H9 (cell line): ENCODE measurements at regions not wholly inside any gene's neighbourhood (a gene's known extent, or its start where the extent isn't known, plus 50 kb on each side); places are given as distances from the start of the nearest gene placed in this dataset.

Source experiments
- DNase-seq: peaks from one replicate; pipeline ENCODE4 v3.0.0-alpha.2; 2017
- H2AFZ ChIP-seq: one replicate; pipeline ENCODE4 v1.6.1; 2013; ENCODE audit warnings: mild to moderate bottlenecking, low read length, control low read depth, moderate library complexity
- H2AK5ac ChIP-seq: 2 replicates; pipeline ENCODE4 v1.6.1; 2013; ENCODE audit warnings: low read length, control low read depth, mixed read lengths; ENCODE audit not compliant: insufficient read length
- H2BK120ac ChIP-seq: one replicate; pipeline ENCODE4 v1.6.1; 2013; ENCODE audit warnings: low read depth, mild to moderate bottlenecking, low read length, control low read depth, inconsistent platforms; ENCODE audit not compliant: poor library complexity, severe bottlenecking
- H2BK12ac ChIP-seq: 2 replicates; pipeline ENCODE4 v1.6.1; 2013; ENCODE audit warnings: low read length, control low read depth, mixed read lengths, low read depth; ENCODE audit not compliant: insufficient read length
- H2BK15ac ChIP-seq: 2 replicates; pipeline ENCODE4 v1.6.1; 2013; ENCODE audit warnings: low read depth, low read length, control low read depth
- H2BK20ac ChIP-seq: one replicate; pipeline ENCODE4 v1.6.1; 2013; ENCODE audit warnings: low read depth, mild to moderate bottlenecking, low read length, control low read depth, inconsistent platforms; ENCODE audit not compliant: poor library complexity, severe bottlenecking
- H2BK5ac ChIP-seq: 2 replicates; pipeline ENCODE4 v1.6.1; 2013; ENCODE audit warnings: low read length, control low read depth, mixed read lengths; ENCODE audit not compliant: insufficient read length
- H3K14ac ChIP-seq: 2 replicates; pipeline ENCODE4 v1.6.1; 2013; ENCODE audit warnings: low read length, control low read depth; ENCODE audit not compliant: insufficient read depth
- H3K18ac ChIP-seq: 2 replicates; pipeline ENCODE4 v1.6.1; 2013; ENCODE audit warnings: low read depth, mild to moderate bottlenecking, mixed read lengths, low read length, control low read depth; ENCODE audit not compliant: insufficient read length
- H3K23ac ChIP-seq: 2 replicates; pipeline ENCODE4 v1.6.1; 2013; ENCODE audit warnings: low read length, control low read depth, mixed read lengths, low read depth; ENCODE audit not compliant: insufficient read length
- H3K23me2 ChIP-seq: 2 replicates; pipeline ENCODE4 v1.6.1; 2013; ENCODE audit warnings: low read depth, mild to moderate bottlenecking, mixed read lengths, low read length, control low read depth; ENCODE audit not compliant: insufficient read length, poor library complexity, severe bottlenecking
- H3K27ac ChIP-seq: 2 replicates; pipeline ENCODE4 v1.5.1; 2013; ENCODE audit warnings: low read length, control low read depth, mixed read lengths, low read depth; ENCODE audit not compliant: insufficient read length
- H3K27me3 ChIP-seq: 2 replicates; pipeline ENCODE4 v1.6.1; 2013; ENCODE audit warnings: low read length, control low read depth, inconsistent platforms; ENCODE audit not compliant: insufficient read depth
- H3K4ac ChIP-seq: 2 replicates; pipeline ENCODE4 v1.6.1; 2013; ENCODE audit warnings: low read depth, mild to moderate bottlenecking, control low read depth, inconsistent platforms, low read length, moderate library complexity
- H3K4me1 ChIP-seq: 2 replicates; pipeline ENCODE4 v1.6.1; 2013; ENCODE audit warnings: low read length, control low read depth, inconsistent platforms; ENCODE audit not compliant: insufficient read depth
- H3K4me2 ChIP-seq: 2 replicates; pipeline ENCODE4 v1.6.1; 2013; ENCODE audit warnings: low read length, control low read depth, mixed read lengths; ENCODE audit not compliant: insufficient read length, insufficient read depth
- H3K56ac ChIP-seq: 2 replicates; pipeline ENCODE4 v1.6.1; 2013; ENCODE audit warnings: low read depth, mild to moderate bottlenecking, mixed read lengths, low read length, control low read depth; ENCODE audit not compliant: insufficient read length
- H3K79me1 ChIP-seq: 2 replicates; pipeline ENCODE4 v1.6.1; 2013; ENCODE audit warnings: low read depth, mild to moderate bottlenecking, moderate library complexity, low read length, control low read depth, inconsistent platforms; ENCODE audit not compliant: insufficient read depth, poor library complexity, severe bottlenecking
- H3K79me2 ChIP-seq: 2 replicates; pipeline ENCODE4 v1.6.1; 2013; ENCODE audit warnings: low read length, control low read depth, inconsistent platforms; ENCODE audit not compliant: insufficient read depth
- H3K9ac ChIP-seq: 2 replicates; pipeline ENCODE4 v1.6.1; 2013; ENCODE audit warnings: low read length, control low read depth, mixed read lengths; ENCODE audit not compliant: insufficient read length; ENCODE audit errors: extremely low read depth
- H3K9me3 ChIP-seq: one replicate; pipeline ENCODE4 v1.6.1; 2013; ENCODE audit warnings: low read depth, low read length, inconsistent platforms; ENCODE audit not compliant: control insufficient read depth
- H3T11ph ChIP-seq: one replicate; pipeline ENCODE4 v1.6.1; 2013; ENCODE audit warnings: mild to moderate bottlenecking, low read length, control low read depth, inconsistent platforms
- H4K20me1 ChIP-seq: one replicate; pipeline ENCODE4 v1.6.1; 2013; ENCODE audit not compliant: control insufficient read depth, insufficient read length, insufficient read depth
- H4K5ac ChIP-seq: 2 replicates; pipeline ENCODE4 v1.6.1; 2013; ENCODE audit warnings: low read depth, mild to moderate bottlenecking, mixed read lengths, low read length, control low read depth; ENCODE audit not compliant: insufficient read length
- H4K8ac ChIP-seq: replicated peaks from 2 replicates; pipeline ENCODE4 v1.6.1; 2013; ENCODE audit warnings: low read length, control low read depth, mixed read lengths, low read depth; ENCODE audit not compliant: insufficient read length
- H4K91ac ChIP-seq: 2 replicates; pipeline ENCODE4 v1.6.1; 2013; ENCODE audit warnings: low read depth, mild to moderate bottlenecking, moderate library complexity, mixed read lengths, low read length, control low read depth; ENCODE audit not compliant: insufficient read length
- H3K27ac Mint-ChIP-seq, 3 experiments: 2 replicates in 2 of 3; 3 replicates in 1 of 3; pipeline ENCODE4 v1.8.0; 2020 to 2021; ENCODE audit warnings: mixed read lengths in 3 of 3, mild to moderate bottlenecking in 1 of 3, moderate library complexity in 1 of 3
- H3K27me3 Mint-ChIP-seq: 2 replicates; pipeline ENCODE4 v1.8.0; 2021; ENCODE audit warnings: low read depth, mild to moderate bottlenecking, moderate library complexity, mixed read lengths
- H3K36me3 Mint-ChIP-seq, 3 experiments: 2 replicates in 2 of 3; 3 replicates in 1 of 3; pipeline ENCODE4 v1.8.0; 2020 to 2021; ENCODE audit warnings: low read depth in 3 of 3, mixed read lengths in 3 of 3; ENCODE audit not compliant: insufficient read depth in 1 of 3
- H3K4me1 Mint-ChIP-seq, 2 experiments: 2 replicates each; pipeline ENCODE4 v1.8.0; 2020; ENCODE audit warnings: mixed read lengths in 2 of 2
- H3K4me3 Mint-ChIP-seq, 2 experiments: 2 replicates in 1 of 2; 3 replicates in 1 of 2; pipeline ENCODE4 v1.8.0; 2020 to 2021; ENCODE audit warnings: mild to moderate bottlenecking in 2 of 2, mixed read lengths in 2 of 2, moderate library complexity in 1 of 2
- H3K9me3 Mint-ChIP-seq, 2 experiments: 2 replicates in 1 of 2; 3 replicates in 1 of 2; pipeline ENCODE4 v1.8.0; 2020; ENCODE audit warnings: mild to moderate bottlenecking in 2 of 2, mixed read lengths in 2 of 2, moderate library complexity in 1 of 2
- WGBS: extraction: QIAGEN DNeasy Blood & Tissue Kit; methylation state at CpG from one replicate; pipeline ENCODE4 v1.1.7; 2013; ENCODE audit warnings: missing lambda C conversion rate, low lambda C conversion rate, mixed read lengths; ENCODE audit not compliant: insufficient read length; ENCODE audit errors: extremely low coverage; 5-methylcytosine and 5-hydroxymethylcytosine counted together
- TF ChIP-seq, protein P1 (sequence below): fragments of 200-600 bp; sonication (generic); conservative IDR thresholded peaks from 3 replicates; pipeline ENCODE4 v1.8.0; 2021; ENCODE audit warnings: antibody characterized with exemption, mild to moderate bottlenecking

DNA sequence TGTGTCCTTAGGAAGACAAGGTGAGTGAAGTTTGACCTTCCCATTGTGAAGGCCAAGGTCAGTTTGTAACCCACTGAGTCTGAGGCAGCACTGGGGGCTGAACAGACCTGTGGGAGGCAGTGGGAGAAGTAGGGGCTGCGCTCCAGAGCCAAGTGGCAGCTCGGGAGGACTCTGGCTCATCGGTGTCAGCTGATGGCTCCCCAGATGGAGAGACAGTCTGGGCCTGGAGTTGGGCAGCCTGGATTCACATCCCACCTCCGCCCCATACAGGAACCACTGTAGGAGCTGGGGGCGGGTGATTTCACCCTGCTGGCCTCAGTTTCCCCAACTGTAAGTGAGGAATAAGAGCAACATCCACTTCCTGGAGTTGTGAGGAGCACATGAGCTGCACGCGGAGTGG, 128.4 kb downstream of the FOXL1 start:
- Histone ChIP-seq H3K23me2 (no peaks in the 10 kb centered on the region), H3K4ac (no peak overlapping the region), H4K5ac (no peak overlapping the region), H4K91ac (no peak overlapping the region), H3T11ph (no peak overlapping the region), H3K9ac (no peak overlapping the region), H3K79me2 (no peaks in the 10 kb centered on the region), H2AFZ (no peak overlapping the region), H3K56ac (no peak overlapping the region), H3K27ac (no peak overlapping the region), H2BK12ac (no peak overlapping the region), H3K9me3 (no peaks in the 10 kb centered on the region), H3K27me3 (no peaks in the 10 kb centered on the region), H2BK5ac (no peak overlapping the region), H2BK120ac (no peak overlapping the region), H2BK20ac (no peak overlapping the region), H3K4me2 (no peak overlapping the region), H3K4me1 (no peaks in the 10 kb centered on the region), H4K8ac (no peak overlapping the region), H3K23ac (no peak overlapping the region), H2AK5ac (no peak overlapping the region), H3K79me1 (no peaks in the 10 kb centered on the region), H4K20me1 (no peaks in the 10 kb centered on the region), H3K18ac (no peak overlapping the region), H3K14ac (no peak overlapping the region), H2BK15ac (no peak overlapping the region)
- no CpG with 5 or more reads among the region's 7 CpGs for WGBS
- H3K9me3 Mint-ChIP-seq: peaks cover 3 to 8% of the 10 kb centered on the region in 2 experiments; a peak in 4 of 5 replicates
- DNase-seq: no peak
- peaks cover 0 to 4% (median 0%) of the 10 kb centered on the region in 3 experiments; a peak in 3 of 7 replicates for H3K36me3 Mint-ChIP-seq
- H3K4me3 Mint-ChIP-seq: no peak overlapping the region
- no peak overlapping the region for H3K27ac Mint-ChIP-seq
- peaks cover 9 to 12% of the 10 kb centered on the region in 2 experiments for H3K4me1 Mint-ChIP-seq
- TF ChIP-seq, protein P1, sequence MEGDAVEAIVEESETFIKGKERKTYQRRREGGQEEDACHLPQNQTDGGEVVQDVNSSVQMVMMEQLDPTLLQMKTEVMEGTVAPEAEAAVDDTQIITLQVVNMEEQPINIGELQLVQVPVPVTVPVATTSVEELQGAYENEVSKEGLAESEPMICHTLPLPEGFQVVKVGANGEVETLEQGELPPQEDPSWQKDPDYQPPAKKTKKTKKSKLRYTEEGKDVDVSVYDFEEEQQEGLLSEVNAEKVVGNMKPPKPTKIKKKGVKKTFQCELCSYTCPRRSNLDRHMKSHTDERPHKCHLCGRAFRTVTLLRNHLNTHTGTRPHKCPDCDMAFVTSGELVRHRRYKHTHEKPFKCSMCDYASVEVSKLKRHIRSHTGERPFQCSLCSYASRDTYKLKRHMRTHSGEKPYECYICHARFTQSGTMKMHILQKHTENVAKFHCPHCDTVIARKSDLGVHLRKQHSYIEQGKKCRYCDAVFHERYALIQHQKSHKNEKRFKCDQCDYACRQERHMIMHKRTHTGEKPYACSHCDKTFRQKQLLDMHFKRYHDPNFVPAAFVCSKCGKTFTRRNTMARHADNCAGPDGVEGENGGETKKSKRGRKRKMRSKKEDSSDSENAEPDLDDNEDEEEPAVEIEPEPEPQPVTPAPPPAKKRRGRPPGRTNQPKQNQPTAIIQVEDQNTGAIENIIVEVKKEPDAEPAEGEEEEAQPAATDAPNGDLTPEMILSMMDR: no peak
- peaks cover 18% of the 10 kb centered on the region for H3K27me3 Mint-ChIP-seq
